IMR-90 (cell line): ENCODE measurements at regions not wholly inside any gene's neighbourhood (a gene's known extent, or its start where the extent isn't known, plus 50 kb on each side); places are given as distances from the start of the nearest gene placed in this dataset.

Experiments
- ATAC-seq: fragments of 200-7000 bp; cut with Tn5 transposase; 2 replicates; pipeline ENCODE4 v1.9.1; 2020; ENCODE audit warnings: low read depth, mild to moderate bottlenecking, moderate library complexity
- BruUV-seq: library from RNA; stranded (reverse); fragments of 400-500 nt; replicated peaks from 2 replicates; lab custom pipeline; 2021; lab: Mats Ljungman, UMichigan
- CTCF ChIA-PET: fragments of 300-600 bp; formaldehyde crosslinking; extraction: SDS; loops from one replicate; lab custom pipeline; 2021; ENCODE audit warnings: antibody characterized with exemption; lab: Yijun Ruan, JAX
- POLR2A ChIA-PET: fragments of 300-600 bp; sonication (Branson Sonifier 250); formaldehyde crosslinking; loops from one replicate; lab custom pipeline; 2022; ENCODE audit warnings: antibody characterized with exemption; ENCODE audit not compliant: unreplicated experiment; lab: Charles Lee
- DNase-seq: peaks from one replicate; pipeline ENCODE4 v3.0.0; 2013
- H2AFZ ChIP-seq: replicated peaks from 2 replicates; pipeline ENCODE3; 2013; ENCODE audit warnings: low read length, mild to moderate bottlenecking; ENCODE audit not compliant: poor library complexity
- H2AK5ac ChIP-seq: 2 replicates; pipeline ENCODE4 v1.6.1; 2013; ENCODE audit warnings: low read depth, low read length, inconsistent platforms
- H2AK9ac ChIP-seq: replicated peaks from 2 replicates; pipeline ENCODE3; 2013; ENCODE audit warnings: mild to moderate bottlenecking, low read depth, low read length, moderate library complexity; ENCODE audit not compliant: poor library complexity
- H2BK120ac ChIP-seq: 2 replicates; pipeline ENCODE4 v1.6.1; 2013; ENCODE audit warnings: low read depth, low read length, inconsistent platforms
- H2BK15ac ChIP-seq: 3 replicates; pipeline ENCODE4 v1.6.1; 2013; ENCODE audit warnings: low read depth, low read length, inconsistent platforms
- H2BK20ac ChIP-seq: 2 replicates; pipeline ENCODE4 v1.6.1; 2013; ENCODE audit warnings: low read depth, mild to moderate bottlenecking, inconsistent platforms, low read length, moderate library complexity
- H2BK5ac ChIP-seq: 2 replicates; pipeline ENCODE4 v1.6.1; 2013; ENCODE audit warnings: mild to moderate bottlenecking, low read depth, low read length, inconsistent platforms; ENCODE audit not compliant: poor library complexity, severe bottlenecking
- H3K14ac ChIP-seq: replicated peaks from 2 replicates; pipeline ENCODE4 v1.6.1; 2013; ENCODE audit warnings: low read depth, low read length, inconsistent platforms
- H3K18ac ChIP-seq: 2 replicates; pipeline ENCODE4 v1.6.1; 2013; ENCODE audit warnings: low read depth, low read length, control low read depth
- H3K23ac ChIP-seq: 2 replicates; pipeline ENCODE4 v1.6.1; 2013; ENCODE audit warnings: low read depth, low read length, inconsistent platforms
- H3K27ac ChIP-seq: 2 replicates; pipeline ENCODE4 v1.5.1; 2013; ENCODE audit warnings: mild to moderate bottlenecking, control low read depth, low read length; ENCODE audit not compliant: insufficient read depth
- H3K27me3 ChIP-seq: 2 replicates; pipeline ENCODE4 v1.6.1; 2013; ENCODE audit warnings: low read length; ENCODE audit not compliant: control insufficient read depth, insufficient read depth
- H3K36me3 ChIP-seq: 2 replicates; pipeline ENCODE4 v1.6.1; 2013; ENCODE audit warnings: low read length, mixed read lengths; ENCODE audit not compliant: control insufficient read depth, insufficient read depth
- H3K4ac ChIP-seq: 2 replicates; pipeline ENCODE4 v1.6.1; 2013; ENCODE audit warnings: low read depth, low read length, inconsistent platforms
- H3K4me1 ChIP-seq: 2 replicates; pipeline ENCODE4 v1.6.1; 2013; ENCODE audit warnings: low read length, mixed read lengths; ENCODE audit not compliant: control insufficient read depth, insufficient read depth
- H3K4me2 ChIP-seq: 2 replicates; pipeline ENCODE4 v1.6.1; 2013; ENCODE audit warnings: low read depth, mild to moderate bottlenecking, control low read depth, low read length, moderate library complexity
- H3K4me3 ChIP-seq: 2 replicates; pipeline ENCODE4 v1.5.1; 2013; ENCODE audit warnings: low read depth, mild to moderate bottlenecking, control low read depth, low read length, moderate library complexity; ENCODE audit not compliant: insufficient read depth
- H3K56ac ChIP-seq: 2 replicates; pipeline ENCODE4 v1.6.1; 2013; ENCODE audit warnings: low read length, inconsistent platforms; ENCODE audit not compliant: insufficient read depth; ENCODE audit errors: extremely low read depth
- H3K79me1 ChIP-seq, 2 experiments: 2 replicates each; pipeline ENCODE4 v1.6.1; 2013; ENCODE audit warnings: low read length in 2 of 2, inconsistent platforms in 1 of 2, low read depth in 1 of 2
- H3K9ac ChIP-seq: 2 replicates; pipeline ENCODE4 v1.6.1; 2013; ENCODE audit warnings: low read depth, low read length, control low read depth
- H3K9me1 ChIP-seq: 2 replicates; pipeline ENCODE4 v1.6.1; 2013; ENCODE audit warnings: low read length, inconsistent platforms; ENCODE audit not compliant: insufficient read depth
- H3K9me3 ChIP-seq: 2 replicates; pipeline ENCODE4 v1.6.1; 2013; ENCODE audit warnings: low read length; ENCODE audit not compliant: control insufficient read depth, insufficient read depth
- H4K20me1 ChIP-seq: 2 replicates; pipeline ENCODE4 v1.6.1; 2013; ENCODE audit warnings: low read length, inconsistent platforms; ENCODE audit not compliant: insufficient read depth
- H4K5ac ChIP-seq: 2 replicates; pipeline ENCODE4 v1.6.1; 2013; ENCODE audit warnings: mild to moderate bottlenecking, low read depth, low read length, control low read depth
- H4K8ac ChIP-seq, 2 experiments: 2 replicates each; pipeline ENCODE4 v1.6.1; 2013; ENCODE audit warnings: low read depth in 2 of 2, low read length in 2 of 2, control low read depth in 1 of 2, inconsistent platforms in 1 of 2
- H4K91ac ChIP-seq: 2 replicates; pipeline ENCODE4 v1.6.1; 2013; ENCODE audit warnings: low read depth, low read length, inconsistent platforms; ENCODE audit not compliant: insufficient read depth
- BHLHE40 ChIP-seq: fragments of 150-350 bp; IDR thresholded peaks from 2 replicates; pipeline ENCODE4 v1.6.1; 2016; ENCODE audit warnings: mild to moderate bottlenecking, low read depth, low read length
- CEBPB ChIP-seq: IDR thresholded peaks from 2 replicates; pipeline ENCODE4 v1.6.1; 2012; ENCODE audit warnings: low read depth, low read length, improper control_type of control experiment
- CHD1 ChIP-seq: IDR thresholded peaks from 2 replicates; pipeline ENCODE4 v1.6.1; 2012; ENCODE audit warnings: low read depth, low read length, improper control_type of control experiment
- FOS ChIP-seq: fragments of 150-350 bp; IDR thresholded peaks from 2 replicates; pipeline ENCODE4 v1.6.1; 2016; ENCODE audit warnings: low read depth, low read length
- POLR2A ChIP-seq: IDR thresholded peaks from 2 replicates; pipeline ENCODE4 v1.6.1; 2012; ENCODE audit warnings: mild to moderate bottlenecking, low read depth, low read length
- RAD21 ChIP-seq: IDR thresholded peaks from 2 replicates; pipeline ENCODE4 v1.6.1; 2012; ENCODE audit warnings: low read length, improper control_type of control experiment
- RFX5 ChIP-seq: IDR thresholded peaks from 2 replicates; pipeline ENCODE4 v1.8.0; 2012; ENCODE audit warnings: low read depth, mild to moderate bottlenecking, low read length, moderate library complexity
- SMC3 ChIP-seq: fragments of 150-350 bp; IDR thresholded peaks from 2 replicates; pipeline ENCODE4 v1.6.1; 2016; ENCODE audit warnings: low read depth, mild to moderate bottlenecking, antibody characterized with exemption, low read length, moderate library complexity
- WGBS, 2 experiments: methylation state at CpG; one replicate each; pipeline versions ENCODE4 v1.1.5 to v1.1.7; 2013; ENCODE audit warnings: missing lambda C conversion rate in 2 of 2; ENCODE audit not compliant: insufficient read length in 1 of 2; ENCODE audit errors: extremely low coverage in 2 of 2; 5-methylcytosine and 5-hydroxymethylcytosine counted together
- dilution Hi-C: fragments of 300-500 bp; cut with HindIII; formaldehyde crosslinking; loops from one replicate; pipeline ENCODE4 v1.14.3; 2018; ENCODE audit warnings: low sequenced_read_pairs; ENCODE audit not compliant: unreplicated experiment
- in situ Hi-C: fragments of 300-500 bp; cut with MboI; formaldehyde crosslinking; loops from 3 replicates; pipeline ENCODE4 v1.14.3; 2019; ENCODE audit warnings: low sequenced_read_pairs, inconsistent platforms, mixed read lengths
- intact Hi-C: fragments of 100-400 bp; cut with micrococcal nuclease; formaldehyde crosslinking; loops from 2 replicates; pipeline ENCODE4 v1.10.0; 2022
- TF ChIP-seq, protein P1 (sequence below): conservative IDR thresholded peaks from 2 replicates; pipeline ENCODE4 v1.5.1; 2012; ENCODE audit warnings: mild to moderate bottlenecking, low read depth, low read length, improper control_type of control experiment
- TF ChIP-seq, protein P2 (sequence below): fragments of 150-350 bp; IDR thresholded peaks from 2 replicates; pipeline ENCODE4 v1.6.1; 2017; ENCODE audit warnings: mild to moderate bottlenecking, antibody characterized with exemption, low read length, low read depth

GRCh38 chr5:39948867-39949468 lies 524.2 kb upstream of the DAB2 start:
- Histone ChIP-seq H3K4me1 (no peaks in the 10 kb centered on the region), H4K20me1 (no peaks in the 10 kb centered on the region), H4K5ac (no peak overlapping the region), H3K18ac (no peak overlapping the region), H2BK120ac (no peak overlapping the region), H3K9me3 (no peaks in the 10 kb centered on the region), H4K91ac (no peak overlapping the region), H3K4me2 (no peak overlapping the region), H3K9me1 (no peaks in the 10 kb centered on the region), H2AK5ac (no peak overlapping the region), H3K36me3 (no peaks in the 10 kb centered on the region), H2BK5ac (no peak overlapping the region), H3K4me3 (no peak overlapping the region), H3K27me3 (no peaks in the 10 kb centered on the region), H3K14ac (no peak overlapping the region), H4K8ac (no peak overlapping the region), H2AFZ (no peak overlapping the region), H3K9ac (no peak overlapping the region), H2BK15ac (no peak overlapping the region), H3K23ac (no peak overlapping the region), H2AK9ac (no peak overlapping the region), H3K56ac (no peak overlapping the region), H2BK20ac (no peak overlapping the region), H3K79me1 (no peaks in the 10 kb centered on the region), H3K27ac (no peak overlapping the region), H3K4ac (no peak overlapping the region)
- BruUV-seq, result no TSS peak
- ChIA-PET CTCF (interaction anchor here (0.6 to 1.4 kb wide), 9 partner anchors 9 to 785 kb away, joined by 3 to 5 read pairs (median 3); no protein-coding TSS in a partner anchor), POLR2A (interaction anchor here (0.7 kb wide), 1 partner anchor 234 kb away, joined by 3 read pairs; no protein-coding TSS in a partner anchor)
- dilution Hi-C loops (no loop called here), intact Hi-C loops (loop anchor here (1.0 to 10.0 kb wide), 4 partner anchors 234 to 787 kb away; no protein-coding TSS in a partner anchor), in situ Hi-C loops (loop anchor here (5.0 to 10.0 kb wide), 3 partner anchors 733 to 926 kb away; no protein-coding TSS in a partner anchor)
- DNase-seq (peak; percentile 76), ATAC-seq (peak; percentile 77)
- TF ChIP-seq FOS (no peak), RAD21 (peak; percentile 78), BHLHE40 (no peak), CHD1 (no peak), RFX5 (peak; percentile 70), POLR2A (no peak), SMC3 (peak; percentile 91), CEBPB (no peak)
- TF ChIP-seq, protein P1, sequence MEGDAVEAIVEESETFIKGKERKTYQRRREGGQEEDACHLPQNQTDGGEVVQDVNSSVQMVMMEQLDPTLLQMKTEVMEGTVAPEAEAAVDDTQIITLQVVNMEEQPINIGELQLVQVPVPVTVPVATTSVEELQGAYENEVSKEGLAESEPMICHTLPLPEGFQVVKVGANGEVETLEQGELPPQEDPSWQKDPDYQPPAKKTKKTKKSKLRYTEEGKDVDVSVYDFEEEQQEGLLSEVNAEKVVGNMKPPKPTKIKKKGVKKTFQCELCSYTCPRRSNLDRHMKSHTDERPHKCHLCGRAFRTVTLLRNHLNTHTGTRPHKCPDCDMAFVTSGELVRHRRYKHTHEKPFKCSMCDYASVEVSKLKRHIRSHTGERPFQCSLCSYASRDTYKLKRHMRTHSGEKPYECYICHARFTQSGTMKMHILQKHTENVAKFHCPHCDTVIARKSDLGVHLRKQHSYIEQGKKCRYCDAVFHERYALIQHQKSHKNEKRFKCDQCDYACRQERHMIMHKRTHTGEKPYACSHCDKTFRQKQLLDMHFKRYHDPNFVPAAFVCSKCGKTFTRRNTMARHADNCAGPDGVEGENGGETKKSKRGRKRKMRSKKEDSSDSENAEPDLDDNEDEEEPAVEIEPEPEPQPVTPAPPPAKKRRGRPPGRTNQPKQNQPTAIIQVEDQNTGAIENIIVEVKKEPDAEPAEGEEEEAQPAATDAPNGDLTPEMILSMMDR, result peak; percentile 70
- TF ChIP-seq, protein P2, sequence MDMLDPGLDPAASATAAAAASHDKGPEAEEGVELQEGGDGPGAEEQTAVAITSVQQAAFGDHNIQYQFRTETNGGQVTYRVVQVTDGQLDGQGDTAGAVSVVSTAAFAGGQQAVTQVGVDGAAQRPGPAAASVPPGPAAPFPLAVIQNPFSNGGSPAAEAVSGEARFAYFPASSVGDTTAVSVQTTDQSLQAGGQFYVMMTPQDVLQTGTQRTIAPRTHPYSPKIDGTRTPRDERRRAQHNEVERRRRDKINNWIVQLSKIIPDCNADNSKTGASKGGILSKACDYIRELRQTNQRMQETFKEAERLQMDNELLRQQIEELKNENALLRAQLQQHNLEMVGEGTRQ, result no peak
- WGBS, 2 experiments, result no CpG with 5 or more reads among the region's 2 CpGs
